ENCODE measurements at regions not wholly inside any gene's neighbourhood (a gene's known extent, or its start where the extent isn't known, plus 50 kb on each side); places are given as distances from the start of the nearest gene placed in this dataset.

- DNase-seq (ENCODE audit: low read depth in 2 of 2) = no peak
Observed at GRCh38 chr18:55781481-55781957, 193.5 kb upstream of the TCF4 start.

DNA sequence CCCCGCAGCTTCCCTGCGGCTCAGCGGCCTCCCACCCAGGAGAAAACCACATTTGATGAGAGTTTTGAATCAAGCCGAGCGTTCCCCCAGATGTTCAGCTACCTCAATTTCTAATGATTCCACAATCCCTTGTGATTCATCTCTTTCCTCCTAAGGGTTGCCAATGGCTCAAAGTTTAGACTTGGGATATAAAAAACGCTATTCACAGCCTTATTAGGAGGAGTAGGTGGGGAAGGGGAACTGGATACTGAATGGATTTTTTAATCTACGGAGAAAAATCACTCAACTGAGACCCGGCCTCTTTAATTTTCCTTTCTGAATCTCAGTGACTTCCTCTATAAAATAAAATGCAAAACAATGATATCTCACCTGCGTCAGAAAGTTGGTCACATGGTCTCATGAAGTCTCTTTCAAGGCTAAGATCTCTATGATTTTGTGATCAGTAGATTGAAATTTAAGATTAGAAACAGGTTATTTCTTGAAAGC, 192.6 kb upstream of the TCF4 start:
- DNase-seq (ENCODE audit: low read depth in 2 of 2) = no peak

DNA sequence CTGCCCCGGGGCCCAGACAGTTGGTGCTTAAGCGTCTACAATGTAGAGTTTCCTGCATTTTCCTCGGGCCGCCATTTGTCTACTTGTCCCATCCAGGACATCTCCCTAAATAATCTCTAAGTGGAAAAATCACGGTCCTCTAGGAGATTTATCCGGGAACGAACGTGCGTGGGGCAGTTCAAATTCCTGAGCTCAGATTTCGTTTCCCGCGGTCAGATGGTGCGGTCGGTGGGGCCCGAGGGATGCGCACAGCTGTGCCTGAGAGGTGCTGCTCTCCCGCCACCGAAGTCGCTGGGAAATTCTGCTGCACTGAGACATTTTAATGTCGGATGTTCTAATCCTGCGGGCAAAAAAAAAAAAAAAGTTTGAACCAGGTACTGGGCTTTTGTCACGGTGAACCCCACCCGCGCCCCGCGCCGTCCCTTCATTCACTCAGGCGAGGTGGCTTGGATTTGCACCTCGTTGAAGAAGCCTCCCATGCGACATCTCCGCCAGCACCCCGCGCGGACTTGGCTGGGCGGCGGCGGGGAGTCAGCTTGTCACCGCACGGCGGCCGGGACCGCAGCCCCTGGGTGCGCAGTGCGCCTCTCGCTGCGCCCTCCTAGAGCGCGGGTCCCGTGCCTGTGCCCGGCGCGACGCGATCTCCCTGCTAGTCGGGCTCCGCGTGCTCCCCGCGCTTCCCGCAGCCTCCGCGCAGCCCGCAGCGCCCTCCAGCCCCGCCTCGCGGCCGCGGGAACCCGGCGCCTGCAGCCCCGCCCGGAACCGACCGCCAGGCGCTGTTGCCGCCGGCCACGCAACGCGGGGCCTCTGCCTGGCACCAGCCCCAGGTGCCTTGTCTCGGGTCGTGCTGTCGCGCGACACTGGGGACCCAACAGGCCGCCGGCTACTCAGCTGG, 191.9 kb upstream of the TCF4 start:
- no peak for DNase-seq (ENCODE audit: low read depth in 2 of 2)

- DNase-seq (ENCODE audit: low read depth in 2 of 2) = no peak
Observed at GRCh38 chr18:55778788-55779690, 191.0 kb upstream of the TCF4 start.

DNA sequence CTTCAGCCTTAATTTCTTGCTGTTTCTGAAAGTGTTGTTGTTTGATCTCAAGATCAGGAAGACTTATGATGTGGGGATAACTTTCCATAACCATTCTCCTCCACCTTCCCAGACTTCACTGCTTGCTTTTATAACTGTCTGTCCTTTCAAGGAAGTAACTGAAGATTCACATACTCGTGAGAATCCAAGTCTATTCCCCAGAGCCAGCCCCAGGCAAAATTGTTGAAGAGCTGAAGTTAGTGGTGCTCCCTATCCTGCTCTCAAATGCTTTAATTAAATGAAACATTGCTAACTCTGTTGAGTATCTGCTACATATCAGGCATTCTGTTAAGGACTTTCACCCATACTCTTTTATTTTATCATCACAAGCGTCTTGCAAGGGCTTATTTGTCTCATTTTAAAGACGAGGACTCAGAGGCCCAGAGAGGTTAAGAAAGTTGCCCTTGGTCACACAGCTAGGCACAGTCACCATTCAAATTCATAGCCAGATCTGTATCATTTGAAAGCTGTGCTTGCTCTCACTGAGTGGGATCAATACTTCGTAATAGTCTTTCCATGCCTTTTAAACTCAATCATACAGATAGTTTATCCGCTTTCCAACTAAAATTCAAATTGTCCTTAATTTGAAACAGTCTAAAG, 189.8 kb upstream of the TCF4 start:
- DNase-seq (ENCODE audit: low read depth in 2 of 2) = no peak

GRCh38 chr18:55775972-55776371, 188.0 kb upstream of the TCF4 start:
- DNase-seq (ENCODE audit: low read depth in 2 of 2) = no peak

- DNase-seq (ENCODE audit: low read depth in 2 of 2) = no peak
Observed at GRCh38 chr18:55774505-55774904, 186.5 kb upstream of the TCF4 start.

DNA sequence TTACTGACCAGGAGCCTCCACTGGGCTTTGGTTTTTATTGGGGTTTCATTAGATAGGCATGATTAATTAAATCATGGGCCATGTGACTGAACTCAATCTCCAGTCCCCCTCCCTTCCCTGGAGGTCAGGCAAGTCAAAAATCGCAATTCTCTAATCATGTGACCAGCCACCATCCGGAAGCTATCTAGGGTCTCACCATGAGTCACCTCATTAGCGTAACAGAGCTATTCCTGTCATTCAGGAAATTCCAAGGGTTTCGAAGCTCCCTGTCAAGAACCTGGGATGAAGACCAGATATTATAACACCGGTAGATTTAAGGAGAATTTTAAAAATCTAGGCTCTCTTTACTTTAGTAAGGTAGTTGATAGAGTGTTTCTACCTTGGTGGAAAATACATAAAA, 180.3 kb upstream of the TCF4 start:
- no peak for DNase-seq (ENCODE audit: low read depth in 2 of 2)

DNA sequence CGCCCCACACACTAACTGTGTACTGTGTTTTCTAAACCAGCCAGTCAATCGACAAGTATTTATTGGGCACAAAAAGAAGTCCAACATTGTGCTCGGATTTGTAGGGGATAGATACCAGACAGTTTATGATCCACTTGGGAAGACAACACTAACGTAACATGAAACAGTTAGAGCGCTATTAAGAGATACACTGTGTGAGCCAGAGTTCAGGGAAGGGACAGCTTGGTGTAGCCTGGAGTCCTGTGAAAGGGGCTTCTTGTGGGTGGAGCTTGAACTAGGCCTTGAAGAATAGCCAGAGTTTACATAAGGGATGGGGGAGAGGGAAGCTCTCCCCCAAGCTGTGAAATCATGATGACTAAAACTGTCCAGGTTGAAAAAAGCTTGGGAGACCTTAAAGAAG, 176.4 kb upstream of the TCF4 start:
- DNase-seq (ENCODE audit: low read depth in 2 of 2) = no peak

GRCh38 chr18:55763805-55764204, 175.8 kb upstream of the TCF4 start:
- DNase-seq (ENCODE audit: low read depth in 2 of 2) = no peak

GRCh38 chr18:55763298-55763697, 175.3 kb upstream of the TCF4 start:
- no peak for DNase-seq (ENCODE audit: low read depth in 2 of 2)

GRCh38 chr18:55762424-55762823, 174.4 kb upstream of the TCF4 start:
- DNase-seq (ENCODE audit: low read depth in 2 of 2) = no peak

DNA sequence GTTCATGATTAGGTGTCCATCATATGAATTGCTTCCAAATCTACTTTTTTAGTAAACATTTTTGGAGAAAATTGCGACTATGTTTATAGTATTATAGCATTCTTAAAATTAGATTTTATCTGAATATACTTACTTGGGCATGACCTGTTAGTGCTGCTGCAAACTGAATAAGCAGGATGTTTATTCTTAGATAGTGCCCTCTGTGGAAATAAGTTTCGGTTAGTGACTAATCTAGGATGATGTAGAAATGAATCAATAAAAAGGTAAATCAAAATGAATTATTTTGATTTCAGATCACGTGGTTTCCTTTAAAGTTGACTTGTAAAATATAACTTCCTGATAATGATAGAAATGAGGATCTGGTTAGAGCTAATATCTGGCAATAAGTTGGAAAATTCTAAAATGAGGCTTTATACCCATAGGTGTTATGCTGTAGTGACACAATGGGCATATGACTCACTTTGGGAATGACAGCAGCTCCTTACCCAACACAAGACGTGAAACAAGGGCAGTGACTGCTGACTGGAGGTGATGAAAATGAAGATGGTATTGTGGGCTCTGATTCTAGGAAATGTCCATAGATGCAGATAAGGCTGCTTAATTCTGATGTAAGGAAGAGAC, 165.8 kb upstream of the TCF4 start:
- no peak for DNase-seq (ENCODE audit: low read depth in 2 of 2)

- no peak for DNase-seq (ENCODE audit: low read depth in 2 of 2)
Observed at GRCh38 chr18:55751476-55751875, 163.5 kb upstream of the TCF4 start.

- DNase-seq (ENCODE audit: low read depth in 2 of 2) = no peak
Observed at GRCh38 chr18:55748227-55748738, 160.3 kb upstream of the TCF4 start.

DNA sequence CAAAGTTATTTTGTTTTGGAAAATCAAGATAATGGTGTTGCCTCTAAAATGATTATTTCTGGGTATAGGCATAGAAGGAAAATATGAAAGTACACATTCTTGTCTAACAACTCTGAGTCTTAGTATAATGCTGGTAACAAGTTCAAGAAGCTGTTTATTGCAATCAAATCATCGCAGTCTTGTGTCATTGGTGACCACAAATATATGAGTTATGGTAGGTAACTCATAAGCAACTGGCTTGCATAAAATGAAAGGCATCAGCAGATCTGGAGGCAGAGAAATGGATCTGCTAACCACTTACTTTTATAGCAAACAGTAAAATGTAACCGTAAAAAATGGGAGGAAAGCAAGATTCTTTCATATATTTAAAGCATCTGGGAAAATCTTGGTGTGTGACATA, 156.2 kb upstream of the TCF4 start:
- no peak for DNase-seq (ENCODE audit: low read depth in 2 of 2)

DNA sequence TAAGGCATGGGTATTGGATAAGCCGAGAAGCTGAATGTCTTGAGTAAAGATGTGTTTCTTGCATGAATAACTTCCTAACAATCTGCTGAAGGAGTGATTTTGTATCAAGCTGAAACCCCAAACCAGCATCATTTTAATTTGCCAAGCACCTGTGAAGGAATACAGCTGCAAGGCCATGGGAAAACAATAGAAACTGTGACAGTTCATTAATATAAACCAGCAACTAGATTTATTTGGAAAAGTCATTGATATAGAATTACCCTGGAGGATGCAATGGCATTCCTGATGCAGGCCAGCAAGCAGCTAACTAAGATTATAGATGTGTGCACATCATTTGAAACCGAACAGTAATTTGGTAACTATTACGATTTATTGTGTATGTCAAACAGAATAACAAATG, 155.7 kb upstream of the TCF4 start:
- DNase-seq (ENCODE audit: low read depth in 2 of 2) = no peak

- DNase-seq (ENCODE audit: low read depth in 2 of 2) = no peak
Observed at GRCh38 chr18:55743133-55743532, 155.1 kb upstream of the TCF4 start.

DNA sequence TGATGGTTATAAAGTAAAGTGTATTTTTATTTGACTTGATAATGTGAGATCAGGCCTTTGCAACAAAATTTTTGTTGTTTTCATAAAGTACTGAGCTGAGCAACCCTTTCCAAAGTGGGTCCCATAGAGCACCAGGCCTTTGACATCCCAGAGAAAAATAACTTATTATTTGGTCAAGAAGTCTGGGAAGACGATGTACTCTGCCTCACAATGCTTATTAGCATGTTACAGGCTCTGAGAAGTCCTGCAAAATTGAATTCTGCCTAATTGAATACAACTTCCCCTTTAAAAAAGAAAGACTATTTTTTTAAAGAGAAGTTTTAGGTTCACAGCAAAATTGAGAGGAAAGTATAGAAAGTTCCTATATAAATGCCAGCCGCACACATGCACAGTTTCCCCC, 151.5 kb upstream of the TCF4 start:
- DNase-seq (ENCODE audit: low read depth in 2 of 2) = no peak

DNA sequence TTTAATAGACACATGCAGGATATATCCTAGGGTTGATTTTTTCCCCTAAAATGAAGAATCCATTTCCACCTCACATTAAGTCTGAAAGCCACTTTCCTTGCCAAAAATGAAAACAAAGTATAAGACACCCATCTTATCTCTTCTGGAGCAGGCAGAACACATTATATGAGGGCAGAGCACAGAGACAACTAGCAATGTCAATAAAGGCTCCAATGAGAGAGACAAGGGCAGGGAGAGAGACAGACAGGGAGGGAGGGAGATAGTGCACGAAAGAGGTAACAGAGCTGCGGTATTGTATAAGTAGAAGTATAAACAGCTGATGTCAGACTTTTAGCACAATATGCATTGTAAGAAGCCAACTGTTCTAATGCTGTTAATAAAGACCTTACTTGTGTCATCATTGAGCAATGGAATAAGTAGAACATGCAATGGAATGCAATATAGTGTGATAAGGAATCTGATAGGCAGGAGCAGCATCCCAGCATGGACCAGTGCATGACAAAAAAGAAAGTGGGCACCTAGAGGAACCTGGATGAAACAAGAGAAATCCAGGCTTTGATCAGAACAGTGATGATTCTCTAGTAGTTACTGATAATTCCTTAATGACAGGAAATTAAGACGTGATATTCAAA, 150.6 kb upstream of the TCF4 start:
- DNase-seq (ENCODE audit: low read depth in 2 of 2) = no peak

Measured in stimulated activated CD8-positive, alpha-beta memory T cell treated with anti-CD3 and anti-CD28 coated beads, Interleukin-15, amount 100 ng/mL, for 48 hours (primary cell).